Adrenal gland (tissue), 5 donors: ENCODE measurements at regions not wholly inside any gene's neighbourhood (a gene's known extent, or its start where the extent isn't known, plus 50 kb on each side); places are given as distances from the start of the nearest gene placed in this dataset.

Experiments used
- CTCF ChIP-seq, 6 experiments: fragments of 450-650 bp in 4 of 6; fragments of 200-600 bp in 2 of 6; sonication (generic) in 1 of 6; IDR thresholded peaks; 1 replicate in 5 of 6; 2 replicates in 1 of 6; pipeline versions ENCODE4 v1.5.1 to v1.8.0; 2016 to 2021; ENCODE audit warnings: antibody characterized with exemption in 6 of 6, mild to moderate bottlenecking in 2 of 6, moderate library complexity in 1 of 6
- POLR2A ChIP-seq, 2 donors: fragments of 450-650 bp; IDR thresholded peaks; one replicate each; pipeline ENCODE4 v1.6.1; 2017; ENCODE audit warnings: antibody characterized with exemption in 2 of 2, mild to moderate bottlenecking in 2 of 2, moderate library complexity in 1 of 2
- donor health status: DM: no; HTN: no; CAD: no.

GRCh38 chr7:10643545-10643944 lies 330.1 kb upstream of the PHF14 start:
- TF ChIP-seq POLR2A (IDR thresholded peaks at IDR 0.05) = no peak
- TF ChIP-seq CTCF (IDR thresholded peaks at IDR 0.05) = no peak
